Activated T-helper 1 cell treated with anti-CD3 and anti-CD28 coated beads, Interleukin-12 subunit alpha, Interleukin-12 subunit beta, Interleukin-2, Interleukin-4 antibody, amounts not matched to agents 30 ng/mL and 10 ng/mL and 1 ng/mL, durations not matched to agents 14 hours and 24 hours and 36 hours (primary cell): ENCODE measurements at regions not wholly inside any gene's neighbourhood (a gene's known extent, or its start where the extent isn't known, plus 50 kb on each side); places are given as distances from the start of the nearest gene placed in this dataset.

ENCODE experiments used
- DNase-seq: peaks from one replicate; pipeline ENCODE4 v3.0.0; 2021; ENCODE audit warnings: low spot score
- H3K27ac Mint-ChIP-seq: one replicate; pipeline ENCODE4 v1.8.0; 2021; ENCODE audit warnings: mild to moderate bottlenecking, mixed read lengths
- H3K27me3 Mint-ChIP-seq: one replicate; pipeline ENCODE4 v1.8.0; 2022; ENCODE audit warnings: mild to moderate bottlenecking, moderate library complexity, mixed read lengths; ENCODE audit not compliant: insufficient read depth
- H3K36me3 Mint-ChIP-seq: one replicate; pipeline ENCODE4 v1.8.0; 2021; ENCODE audit warnings: low read depth, mixed read lengths
- H3K4me1 Mint-ChIP-seq: one replicate; pipeline ENCODE4 v1.8.0; 2021; ENCODE audit warnings: low read depth, mixed read lengths
- H3K4me3 Mint-ChIP-seq: one replicate; pipeline ENCODE4 v1.8.0; 2021; ENCODE audit warnings: mild to moderate bottlenecking, moderate library complexity, mixed read lengths
- H3K9me3 Mint-ChIP-seq: one replicate; pipeline ENCODE4 v1.8.0; 2021; ENCODE audit warnings: mixed read lengths
- intact Hi-C: fragments of 100-400 bp; cut with micrococcal nuclease; formaldehyde crosslinking; loops from one replicate; pipeline ENCODE4 v1.15.1; 2024

DNA sequence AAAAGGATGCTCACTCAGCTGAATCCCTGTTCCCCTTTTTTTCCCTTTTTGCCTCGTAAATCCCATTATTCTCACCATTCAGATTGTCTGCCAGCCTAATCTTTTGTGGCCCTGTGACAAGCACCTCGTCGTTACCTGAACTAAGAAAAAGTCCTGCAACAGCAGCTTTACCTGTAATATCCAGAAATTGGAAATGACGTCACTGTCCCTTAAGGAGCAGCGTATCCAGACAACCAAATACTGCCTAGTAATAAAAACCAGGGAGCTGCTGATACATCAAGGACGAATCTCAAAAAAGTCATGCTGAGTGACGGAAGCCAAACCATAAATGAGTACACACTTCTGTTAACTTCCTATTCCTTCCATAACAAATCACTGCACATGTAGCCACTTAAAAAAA, 694.9 kb downstream of the GALR1 start:
- DNase-seq: no peak
- no peak overlapping the region for H3K4me3 Mint-ChIP-seq
- intact Hi-C loops: no loop called here
- no peaks in the 10 kb centered on the region for H3K4me1 Mint-ChIP-seq
- H3K9me3 Mint-ChIP-seq: no peaks in the 10 kb centered on the region
- no peaks in the 10 kb centered on the region for H3K36me3 Mint-ChIP-seq
- no peaks in the 10 kb centered on the region for H3K27me3 Mint-ChIP-seq
- H3K27ac Mint-ChIP-seq: no peak overlapping the region

DNA sequence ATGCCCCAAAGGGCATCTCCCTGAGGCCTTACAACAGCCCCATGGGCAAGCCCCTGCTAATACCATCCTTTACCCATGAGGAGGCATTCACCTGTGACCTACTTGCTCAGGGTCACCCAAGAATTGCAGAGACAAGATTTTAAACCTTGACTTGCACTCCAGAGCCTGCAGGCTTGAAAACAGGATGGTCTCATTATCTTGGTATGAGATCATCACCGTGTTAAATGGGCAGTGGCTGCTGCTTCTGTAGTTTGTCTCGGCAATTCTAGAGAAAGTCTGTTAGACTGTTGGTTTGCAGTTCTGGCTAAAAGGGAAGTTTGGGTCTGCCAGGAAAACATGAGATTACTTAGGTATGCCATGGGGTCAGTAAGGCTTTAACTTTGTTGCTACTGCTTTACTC, 698.9 kb downstream of the GALR1 start:
- DNase-seq: no peak
- no peaks in the 10 kb centered on the region for H3K27me3 Mint-ChIP-seq
- H3K4me1 Mint-ChIP-seq: no peaks in the 10 kb centered on the region
- H3K4me3 Mint-ChIP-seq: no peak overlapping the region
- no peak overlapping the region for H3K27ac Mint-ChIP-seq
- no peaks in the 10 kb centered on the region for H3K36me3 Mint-ChIP-seq
- peaks cover 4% of the 10 kb centered on the region for H3K9me3 Mint-ChIP-seq
- intact Hi-C loops: no loop called here

DNA sequence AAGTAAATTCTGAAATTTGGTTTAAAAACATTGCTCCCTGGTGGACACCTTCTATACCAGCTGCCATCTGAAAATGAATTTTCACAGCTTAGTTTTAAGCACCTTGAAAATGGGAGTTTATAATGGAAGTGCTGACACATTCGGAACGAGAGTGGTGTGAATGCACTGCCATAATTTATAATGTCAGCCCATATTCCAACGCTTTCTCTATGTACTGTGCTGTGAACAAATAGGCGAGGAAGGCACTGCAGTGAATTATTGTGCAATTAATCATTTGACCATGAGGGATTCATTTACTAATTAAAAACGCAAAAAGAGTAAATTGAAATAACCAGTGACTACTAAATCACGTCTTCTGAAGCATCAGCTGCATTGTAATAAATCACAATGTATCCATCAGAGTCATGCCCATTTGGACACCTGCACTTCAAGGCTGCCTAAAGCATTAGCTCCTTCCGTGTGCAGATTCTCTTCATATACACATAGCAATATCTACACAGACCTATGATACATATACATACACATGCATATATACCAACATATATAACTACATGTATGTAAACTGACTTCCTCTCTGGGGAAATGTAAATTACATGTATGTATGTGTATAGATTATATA, 699.8 kb downstream of the GALR1 start:
- intact Hi-C loops: no loop called here
- Mint-ChIP-seq H3K36me3 (no peaks in the 10 kb centered on the region), H3K9me3 (peaks cover 4% of the 10 kb centered on the region), H3K27ac (no peak overlapping the region), H3K4me1 (no peaks in the 10 kb centered on the region), H3K27me3 (no peaks in the 10 kb centered on the region), H3K4me3 (no peak overlapping the region)
- DNase-seq: no peak

- Mint-ChIP-seq H3K36me3 (no peaks in the 10 kb centered on the region), H3K27me3 (no peaks in the 10 kb centered on the region), H3K27ac (no peak overlapping the region), H3K4me1 (no peaks in the 10 kb centered on the region), H3K4me3 (no peak overlapping the region), H3K9me3 (peaks cover 11% of the 10 kb centered on the region)
- no peak for DNase-seq
- intact Hi-C loops: no loop called here
Measured at GRCh38 chr18:77959248-77959647, 709.6 kb downstream of the GALR1 start.

- Mint-ChIP-seq H3K27ac (no peak overlapping the region), H3K36me3 (no peaks in the 10 kb centered on the region), H3K9me3 (peaks cover 11% of the 10 kb centered on the region), H3K4me1 (no peaks in the 10 kb centered on the region), H3K27me3 (no peaks in the 10 kb centered on the region), H3K4me3 (no peak overlapping the region)
- intact Hi-C loops: no loop called here
- DNase-seq: no peak
Measured at GRCh38 chr18:77960791-77961410, 711.3 kb downstream of the GALR1 start.

DNA sequence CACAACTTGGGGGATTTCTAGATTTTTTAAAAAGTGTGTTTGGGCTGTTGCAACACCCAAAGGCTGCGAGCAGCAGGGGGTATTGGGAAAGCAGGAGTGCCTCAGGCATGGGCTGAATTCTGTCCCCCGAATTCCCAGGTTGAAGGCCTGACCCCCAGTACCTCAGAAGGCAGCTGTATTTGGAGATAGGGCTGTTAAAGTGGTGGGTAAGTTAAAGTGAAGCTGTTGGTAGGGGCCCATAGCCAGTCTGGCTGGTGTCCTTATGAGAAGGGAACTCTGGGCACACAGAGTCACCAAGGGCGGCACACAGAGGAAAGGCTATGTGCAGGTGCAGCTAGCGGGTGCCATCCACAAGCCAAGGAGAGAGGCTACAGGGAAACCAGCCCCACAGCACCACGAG, 717.4 kb downstream of the GALR1 start:
- no peaks in the 10 kb centered on the region for H3K9me3 Mint-ChIP-seq
- intact Hi-C loops: no loop called here
- no peaks in the 10 kb centered on the region for H3K27me3 Mint-ChIP-seq
- no peaks in the 10 kb centered on the region for H3K4me1 Mint-ChIP-seq
- no peak overlapping the region for H3K27ac Mint-ChIP-seq
- no peaks in the 10 kb centered on the region for H3K36me3 Mint-ChIP-seq
- no peak for DNase-seq
- H3K4me3 Mint-ChIP-seq: no peak overlapping the region

DNA sequence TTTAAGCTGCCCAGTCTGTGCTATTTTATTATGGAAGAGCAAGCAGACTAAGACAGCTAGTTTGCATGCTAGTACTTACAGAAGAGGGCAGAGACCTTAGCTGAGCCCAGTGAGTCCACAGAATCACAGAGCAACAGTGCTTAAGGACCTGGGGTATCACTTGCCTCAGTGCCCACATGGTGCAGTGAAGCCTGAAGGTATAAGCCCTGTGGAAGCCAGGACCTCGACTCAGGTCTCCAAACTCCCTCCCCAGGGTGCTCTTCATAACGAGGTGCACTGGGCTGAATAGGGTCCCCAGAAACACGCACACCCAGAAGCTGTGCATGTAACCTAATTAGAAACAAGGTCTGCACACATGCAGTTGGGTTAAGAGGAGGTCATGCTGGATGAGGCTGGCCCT, 718.1 kb downstream of the GALR1 start:
- Mint-ChIP-seq H3K36me3 (no peaks in the 10 kb centered on the region), H3K27ac (no peak overlapping the region), H3K4me3 (no peak overlapping the region), H3K4me1 (no peaks in the 10 kb centered on the region), H3K27me3 (no peaks in the 10 kb centered on the region), H3K9me3 (no peaks in the 10 kb centered on the region)
- no peak for DNase-seq
- intact Hi-C loops: no loop called here

GRCh38 chr18:77969972-77970371, 720.3 kb downstream of the GALR1 start:
- Mint-ChIP-seq H3K27ac (no peak overlapping the region), H3K9me3 (no peaks in the 10 kb centered on the region), H3K36me3 (no peaks in the 10 kb centered on the region), H3K4me3 (no peak overlapping the region), H3K4me1 (no peaks in the 10 kb centered on the region), H3K27me3 (no peaks in the 10 kb centered on the region)
- intact Hi-C loops: no loop called here
- DNase-seq: no peak

GRCh38 chr18:77970814-77971213, 721.2 kb downstream of the GALR1 start:
- no peaks in the 10 kb centered on the region for H3K27me3 Mint-ChIP-seq

GRCh38 chr18:77973745-77974144, 724.1 kb downstream of the GALR1 start:
- intact Hi-C loops: no loop called here
- Mint-ChIP-seq H3K27me3 (no peaks in the 10 kb centered on the region), H3K4me1 (no peaks in the 10 kb centered on the region), H3K4me3 (no peak overlapping the region), H3K9me3 (peaks cover 4% of the 10 kb centered on the region), H3K36me3 (no peaks in the 10 kb centered on the region), H3K27ac (no peak overlapping the region)
- no peak for DNase-seq

More at GRCh38 chr18:77970814-77971213, 721.2 kb downstream of the GALR1 start:
- Mint-ChIP-seq H3K4me1 (no peaks in the 10 kb centered on the region), H3K27ac (no peak overlapping the region), H3K36me3 (no peaks in the 10 kb centered on the region), H3K4me3 (no peak overlapping the region), H3K9me3 (no peaks in the 10 kb centered on the region)
- DNase-seq: no peak
- intact Hi-C loops: no loop called here

- intact Hi-C loops: no loop called here
- H3K4me3 Mint-ChIP-seq: no peak overlapping the region
- H3K9me3 Mint-ChIP-seq: peaks cover 4% of the 10 kb centered on the region
- no peaks in the 10 kb centered on the region for H3K27me3 Mint-ChIP-seq
- no peaks in the 10 kb centered on the region for H3K4me1 Mint-ChIP-seq
- no peak for DNase-seq
- H3K36me3 Mint-ChIP-seq: no peaks in the 10 kb centered on the region
- H3K27ac Mint-ChIP-seq: no peak overlapping the region
Measured at GRCh38 chr18:77974329-77974728, 724.7 kb downstream of the GALR1 start.

DNA sequence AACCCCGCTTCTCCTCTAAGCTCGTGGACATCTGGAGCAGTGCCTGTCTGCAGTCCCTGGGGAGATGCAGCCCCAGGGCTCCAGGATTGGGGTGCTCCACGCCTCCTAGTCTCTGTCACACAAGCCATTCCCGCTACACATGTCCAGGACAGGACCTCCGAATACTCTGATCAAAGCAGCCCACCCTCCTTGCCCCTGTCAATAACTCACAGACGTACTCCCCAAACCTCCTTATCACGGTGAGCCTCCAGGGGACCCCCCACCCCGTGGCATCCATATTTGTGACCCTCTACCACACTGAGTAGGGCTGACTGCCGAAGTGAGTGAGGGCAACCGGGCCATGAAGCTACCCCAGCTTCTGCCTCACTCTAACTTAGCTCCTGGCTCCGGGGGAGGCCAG, 727.7 kb downstream of the GALR1 start:
- Mint-ChIP-seq H3K27me3 (no peaks in the 10 kb centered on the region), H3K4me3 (no peak overlapping the region), H3K4me1 (no peaks in the 10 kb centered on the region), H3K27ac (no peak overlapping the region), H3K36me3 (no peaks in the 10 kb centered on the region), H3K9me3 (peaks cover 8% of the 10 kb centered on the region)
- intact Hi-C loops: no loop called here
- DNase-seq: no peak

GRCh38 chr18:77980275-77980674, 730.6 kb downstream of the GALR1 start:
- intact Hi-C loops: loop anchor here (10.0 kb wide), 1 partner anchor 75 kb away; no protein-coding TSS in a partner anchor
- Mint-ChIP-seq H3K4me1 (no peaks in the 10 kb centered on the region), H3K27ac (no peak overlapping the region), H3K9me3 (peaks cover 8% of the 10 kb centered on the region), H3K4me3 (no peak overlapping the region), H3K36me3 (no peaks in the 10 kb centered on the region), H3K27me3 (no peaks in the 10 kb centered on the region)
- no peak for DNase-seq

- H3K9me3 Mint-ChIP-seq: peaks cover 8% of the 10 kb centered on the region
- no peaks in the 10 kb centered on the region for H3K36me3 Mint-ChIP-seq
- intact Hi-C loops: loop anchor here (10.0 kb wide), 1 partner anchor 77 kb away; no protein-coding TSS in a partner anchor
- H3K27me3 Mint-ChIP-seq: no peaks in the 10 kb centered on the region
- DNase-seq: no peak
- H3K27ac Mint-ChIP-seq: no peak overlapping the region
- H3K4me1 Mint-ChIP-seq: no peaks in the 10 kb centered on the region
- no peak overlapping the region for H3K4me3 Mint-ChIP-seq
Measured at GRCh38 chr18:77981874-77982273, 732.2 kb downstream of the GALR1 start.
